PFSK-1 (cell line): ENCODE measurements at regions not wholly inside any gene's neighbourhood (a gene's known extent, or its start where the extent isn't known, plus 50 kb on each side); places are given as distances from the start of the nearest gene placed in this dataset.

Experiments used
- FOXP2 ChIP-seq: optimal IDR thresholded peaks from 2 replicates; pipeline ENCODE3; 2011; ENCODE audit warnings: borderline replicate concordance, control low read depth, inconsistent platforms; ENCODE audit not compliant: insufficient read depth; ENCODE audit errors: extremely low read length, extremely low read depth
- POLR2AphosphoS5 ChIP-seq: IDR thresholded peaks from 2 replicates; pipeline ENCODE4 v1.6.1; 2012; ENCODE audit warnings: low read depth, mild to moderate bottlenecking, control low read depth, low read length, moderate library complexity
- SIN3A ChIP-seq: IDR thresholded peaks from 2 replicates; pipeline ENCODE4 v1.6.1; 2012; ENCODE audit warnings: mild to moderate bottlenecking, low read length, moderate library complexity, borderline replicate concordance; ENCODE audit not compliant: insufficient read depth
- TAF1 ChIP-seq: IDR thresholded peaks from 2 replicates; pipeline ENCODE4 v1.6.1; 2012; ENCODE audit warnings: low read length, control low read depth, borderline replicate concordance; ENCODE audit not compliant: insufficient read depth
- TF ChIP-seq, protein P1 (sequence below), 2 experiments: IDR thresholded peaks; 2 replicates each; pipeline versions ENCODE4 v1.6.1 to v1.8.0; 2011 to 2012; ENCODE audit warnings: low read depth in 2 of 2, low read length in 2 of 2, control low read depth in 1 of 2, inconsistent platforms in 1 of 2, mild to moderate bottlenecking in 1 of 2, moderate library complexity in 1 of 2; ENCODE audit not compliant: insufficient read depth in 1 of 2

DNA sequence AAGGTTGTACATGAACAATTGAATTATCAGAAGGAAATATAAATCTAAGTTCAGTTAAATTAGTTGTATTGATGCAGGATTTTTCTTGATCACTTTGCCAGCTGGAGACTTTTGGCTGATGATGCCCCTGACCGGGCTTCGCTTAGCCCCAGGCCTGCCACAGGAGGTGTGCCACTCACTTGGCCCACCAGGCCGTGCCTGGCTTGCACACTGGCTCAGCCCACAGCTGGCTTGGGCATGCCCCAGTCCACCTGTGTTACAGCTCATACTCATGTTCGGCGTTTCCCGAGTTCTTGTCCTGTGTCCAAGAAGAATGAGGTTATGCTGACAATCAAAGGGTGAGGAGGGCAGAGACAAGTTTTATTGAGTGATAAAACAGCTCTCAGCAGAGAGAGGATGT is 773.9 kb upstream of the FANCL start:
- TF ChIP-seq FOXP2 (no peak), TAF1 (no peak), POLR2AphosphoS5 (no peak), SIN3A (no peak)
- TF ChIP-seq, protein P1, sequence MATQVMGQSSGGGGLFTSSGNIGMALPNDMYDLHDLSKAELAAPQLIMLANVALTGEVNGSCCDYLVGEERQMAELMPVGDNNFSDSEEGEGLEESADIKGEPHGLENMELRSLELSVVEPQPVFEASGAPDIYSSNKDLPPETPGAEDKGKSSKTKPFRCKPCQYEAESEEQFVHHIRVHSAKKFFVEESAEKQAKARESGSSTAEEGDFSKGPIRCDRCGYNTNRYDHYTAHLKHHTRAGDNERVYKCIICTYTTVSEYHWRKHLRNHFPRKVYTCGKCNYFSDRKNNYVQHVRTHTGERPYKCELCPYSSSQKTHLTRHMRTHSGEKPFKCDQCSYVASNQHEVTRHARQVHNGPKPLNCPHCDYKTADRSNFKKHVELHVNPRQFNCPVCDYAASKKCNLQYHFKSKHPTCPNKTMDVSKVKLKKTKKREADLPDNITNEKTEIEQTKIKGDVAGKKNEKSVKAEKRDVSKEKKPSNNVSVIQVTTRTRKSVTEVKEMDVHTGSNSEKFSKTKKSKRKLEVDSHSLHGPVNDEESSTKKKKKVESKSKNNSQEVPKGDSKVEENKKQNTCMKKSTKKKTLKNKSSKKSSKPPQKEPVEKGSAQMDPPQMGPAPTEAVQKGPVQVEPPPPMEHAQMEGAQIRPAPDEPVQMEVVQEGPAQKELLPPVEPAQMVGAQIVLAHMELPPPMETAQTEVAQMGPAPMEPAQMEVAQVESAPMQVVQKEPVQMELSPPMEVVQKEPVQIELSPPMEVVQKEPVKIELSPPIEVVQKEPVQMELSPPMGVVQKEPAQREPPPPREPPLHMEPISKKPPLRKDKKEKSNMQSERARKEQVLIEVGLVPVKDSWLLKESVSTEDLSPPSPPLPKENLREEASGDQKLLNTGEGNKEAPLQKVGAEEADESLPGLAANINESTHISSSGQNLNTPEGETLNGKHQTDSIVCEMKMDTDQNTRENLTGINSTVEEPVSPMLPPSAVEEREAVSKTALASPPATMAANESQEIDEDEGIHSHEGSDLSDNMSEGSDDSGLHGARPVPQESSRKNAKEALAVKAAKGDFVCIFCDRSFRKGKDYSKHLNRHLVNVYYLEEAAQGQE (IDR thresholded peaks at IDR 0.05; ENCODE audit: insufficient read depth in 1 of 2, low read depth in 2 of 2, low read length in 2 of 2): no peak

DNA sequence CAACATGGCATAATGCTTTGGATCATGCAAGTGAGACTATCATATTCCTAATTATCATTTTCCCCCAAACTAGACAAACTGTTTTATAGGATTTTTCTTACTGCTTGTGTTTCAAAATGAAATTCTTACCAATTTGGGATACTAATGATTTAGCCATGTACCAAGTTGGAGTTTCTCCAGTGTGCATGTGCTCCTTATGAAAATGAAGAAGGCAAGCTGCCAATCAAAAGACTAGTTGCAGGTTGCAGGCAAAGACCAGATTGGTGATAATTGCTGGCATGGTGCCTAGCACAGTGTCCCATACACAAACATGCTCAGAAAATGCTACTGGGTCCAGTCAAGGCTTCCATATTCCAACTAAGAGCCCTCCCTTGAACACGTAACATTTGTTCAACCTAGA is 771.8 kb upstream of the FANCL start:
- TF ChIP-seq, protein P1 (IDR thresholded peaks at IDR 0.05; ENCODE audit: insufficient read depth in 1 of 2, low read depth in 2 of 2, low read length in 2 of 2): no peak
- TF ChIP-seq FOXP2: no peak

DNA sequence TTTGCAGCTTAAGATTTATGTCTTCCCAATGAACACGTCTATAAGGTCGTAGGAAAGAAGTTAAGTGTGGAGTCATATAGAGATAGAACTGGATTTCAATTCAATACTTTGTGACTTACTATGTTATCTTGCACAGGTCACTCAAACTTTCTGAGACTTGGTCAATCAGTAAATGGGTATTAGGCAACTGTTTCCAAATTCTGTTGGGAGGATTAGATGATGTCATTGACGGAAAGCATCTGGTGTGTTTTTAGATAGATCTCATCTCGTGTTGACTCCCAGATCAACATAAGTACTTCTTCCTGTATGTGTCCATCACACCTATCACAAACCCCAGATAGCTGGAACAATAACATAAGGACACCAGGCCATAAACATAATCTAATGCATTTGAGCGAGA is 771.1 kb upstream of the FANCL start:
- TF ChIP-seq POLR2AphosphoS5 (no peak), SIN3A (no peak), FOXP2 (no peak), TAF1 (no peak)
- TF ChIP-seq, protein P1 (IDR thresholded peaks at IDR 0.05; ENCODE audit: insufficient read depth in 1 of 2, low read depth in 2 of 2, low read length in 2 of 2): no peak

DNA sequence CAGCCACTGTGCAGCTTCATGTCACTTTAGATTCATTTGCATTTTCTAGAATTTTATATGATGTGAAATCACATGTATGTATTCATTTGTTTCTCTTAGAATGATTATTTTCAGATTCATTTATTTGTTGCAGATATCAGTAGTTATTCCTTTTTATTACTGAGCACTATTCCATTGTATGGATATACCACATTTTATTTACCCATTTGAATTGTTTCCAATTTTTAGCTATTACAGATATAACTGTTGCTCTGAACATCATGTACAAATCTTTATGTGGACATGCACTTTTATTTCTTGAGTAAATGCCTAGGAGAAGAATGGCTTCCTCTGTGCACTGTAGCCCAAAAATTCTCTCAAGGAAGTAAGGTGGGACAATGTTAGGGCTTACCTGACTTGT is 767.8 kb upstream of the FANCL start:
- TF ChIP-seq, protein P1 (IDR thresholded peaks at IDR 0.05; ENCODE audit: insufficient read depth in 1 of 2, low read depth in 2 of 2, low read length in 2 of 2): no peak
- TF ChIP-seq FOXP2: no peak
- TF ChIP-seq TAF1: no peak
- no peak for TF ChIP-seq SIN3A
- no peak for TF ChIP-seq POLR2AphosphoS5
